ENCODE measurements at regions not wholly inside any gene's neighbourhood (a gene's known extent, or its start where the extent isn't known, plus 50 kb on each side); places are given as distances from the start of the nearest gene placed in this dataset.

- Histone ChIP-seq H3K4me3 (ENCODE audit: low read length) (no peak overlapping the region), H3K4me1 (ENCODE audit: insufficient read depth, low read length) (no peaks in the 10 kb centered on the region), H3K27ac (ENCODE audit: low read length) (no peak overlapping the region), H3K36me3 (ENCODE audit: insufficient read depth, low read depth, low read length) (no peaks in the 10 kb centered on the region), H3K9me3 (ENCODE audit: insufficient read depth, low read depth, low read length) (0 out of 2 replicates have a peak, but pooled peaks cover 3% of the 10 kb centered on the region), H3K27me3 (ENCODE audit: insufficient read depth, low read length) (no peaks in the 10 kb centered on the region), H3K9ac (ENCODE audit: low read depth, low read length) (no peak overlapping the region)
Observed at GRCh38 chr13:86108334-86108733, 309.1 kb upstream of the SLITRK6 start.

GRCh38 chr13:86098511-86098910 lies 299.3 kb upstream of the SLITRK6 start:
- H3K4me1 ChIP-seq (ENCODE audit: insufficient read depth, low read length): no peaks in the 10 kb centered on the region
- no peaks in the 10 kb centered on the region for H3K27me3 ChIP-seq (ENCODE audit: insufficient read depth, low read length)
- no peak overlapping the region for H3K27ac ChIP-seq (ENCODE audit: low read length)
- H3K9me3 ChIP-seq (ENCODE audit: insufficient read depth, low read depth, low read length): no peaks in the 10 kb centered on the region
- H3K4me3 ChIP-seq (ENCODE audit: low read length): no peak overlapping the region
- no peak overlapping the region for H3K9ac ChIP-seq (ENCODE audit: low read depth, low read length)
- no peaks in the 10 kb centered on the region for H3K36me3 ChIP-seq (ENCODE audit: insufficient read depth, low read depth, low read length)

DNA sequence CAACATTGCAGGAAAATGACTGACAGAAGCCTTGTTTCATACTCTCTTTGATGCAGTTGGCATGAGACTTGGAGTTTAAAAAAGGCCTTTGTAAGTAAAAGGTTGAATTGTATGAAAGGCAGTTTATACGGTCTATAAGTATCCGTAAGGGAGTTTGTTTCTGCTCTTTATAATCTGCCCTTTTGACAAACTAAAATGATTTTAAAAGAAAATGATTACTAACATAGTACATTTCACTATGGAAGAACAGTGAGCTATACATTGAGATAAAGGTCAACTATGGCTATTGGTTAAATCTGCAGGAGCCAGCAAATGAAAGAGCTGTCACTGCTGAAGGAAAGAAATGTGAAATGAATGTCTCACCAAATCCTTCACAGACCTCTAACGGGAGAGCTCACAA lies 296.1 kb upstream of the SLITRK6 start:
- H3K9me3 ChIP-seq (ENCODE audit: insufficient read depth, low read depth, low read length): no peaks in the 10 kb centered on the region
- no peak overlapping the region for H3K4me3 ChIP-seq (ENCODE audit: low read length)
- no peaks in the 10 kb centered on the region for H3K36me3 ChIP-seq (ENCODE audit: insufficient read depth, low read depth, low read length)
- no peak overlapping the region for H3K27ac ChIP-seq (ENCODE audit: low read length)
- no peaks in the 10 kb centered on the region for H3K4me1 ChIP-seq (ENCODE audit: insufficient read depth, low read length)
- no peak overlapping the region for H3K9ac ChIP-seq (ENCODE audit: low read depth, low read length)
- H3K27me3 ChIP-seq (ENCODE audit: insufficient read depth, low read length): no peaks in the 10 kb centered on the region

GRCh38 chr13:86090181-86090580 lies 291.0 kb upstream of the SLITRK6 start:
- H3K36me3 ChIP-seq (ENCODE audit: insufficient read depth, low read depth, low read length): no peaks in the 10 kb centered on the region
- no peak overlapping the region for H3K9ac ChIP-seq (ENCODE audit: low read depth, low read length)
- H3K4me1 ChIP-seq (ENCODE audit: insufficient read depth, low read length): no peaks in the 10 kb centered on the region
- no peak overlapping the region for H3K27ac ChIP-seq (ENCODE audit: low read length)
- H3K9me3 ChIP-seq (ENCODE audit: insufficient read depth, low read depth, low read length): no peaks in the 10 kb centered on the region
- no peaks in the 10 kb centered on the region for H3K27me3 ChIP-seq (ENCODE audit: insufficient read depth, low read length)
- H3K4me3 ChIP-seq (ENCODE audit: low read length): no peak overlapping the region

- Histone ChIP-seq H3K4me3 (ENCODE audit: low read length) (no peak overlapping the region), H3K27ac (ENCODE audit: low read length) (no peak overlapping the region), H3K9ac (ENCODE audit: low read depth, low read length) (no peak overlapping the region), H3K36me3 (ENCODE audit: insufficient read depth, low read depth, low read length) (no peaks in the 10 kb centered on the region), H3K27me3 (ENCODE audit: insufficient read depth, low read length) (no peaks in the 10 kb centered on the region), H3K4me1 (ENCODE audit: insufficient read depth, low read length) (no peaks in the 10 kb centered on the region), H3K9me3 (ENCODE audit: insufficient read depth, low read depth, low read length) (no peaks in the 10 kb centered on the region)
Observed at GRCh38 chr13:86087244-86087643, 288.0 kb upstream of the SLITRK6 start.

DNA sequence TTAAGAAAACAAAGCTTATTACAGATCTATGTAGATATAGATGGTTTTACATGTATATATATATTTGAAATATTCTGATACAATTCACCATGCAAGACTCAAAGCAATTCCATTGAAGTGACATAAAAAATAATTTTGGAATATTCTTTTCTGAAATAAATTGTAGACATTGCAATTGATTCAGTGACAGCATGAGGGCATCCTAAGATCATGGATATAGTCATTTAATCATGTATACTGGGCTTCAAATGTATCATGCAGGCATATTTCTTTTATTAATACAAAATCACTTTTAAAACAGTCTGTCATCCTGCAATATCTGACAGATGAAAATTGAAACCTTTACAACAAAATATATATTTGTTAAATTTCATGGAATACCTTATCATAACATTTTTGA lies 286.7 kb upstream of the SLITRK6 start:
- Histone ChIP-seq H3K27ac (ENCODE audit: low read length) (no peak overlapping the region), H3K9me3 (ENCODE audit: insufficient read depth, low read depth, low read length) (no peaks in the 10 kb centered on the region), H3K4me3 (ENCODE audit: low read length) (no peak overlapping the region), H3K36me3 (ENCODE audit: insufficient read depth, low read depth, low read length) (no peaks in the 10 kb centered on the region), H3K9ac (ENCODE audit: low read depth, low read length) (no peak overlapping the region), H3K27me3 (ENCODE audit: insufficient read depth, low read length) (no peaks in the 10 kb centered on the region), H3K4me1 (ENCODE audit: insufficient read depth, low read length) (no peaks in the 10 kb centered on the region)

DNA sequence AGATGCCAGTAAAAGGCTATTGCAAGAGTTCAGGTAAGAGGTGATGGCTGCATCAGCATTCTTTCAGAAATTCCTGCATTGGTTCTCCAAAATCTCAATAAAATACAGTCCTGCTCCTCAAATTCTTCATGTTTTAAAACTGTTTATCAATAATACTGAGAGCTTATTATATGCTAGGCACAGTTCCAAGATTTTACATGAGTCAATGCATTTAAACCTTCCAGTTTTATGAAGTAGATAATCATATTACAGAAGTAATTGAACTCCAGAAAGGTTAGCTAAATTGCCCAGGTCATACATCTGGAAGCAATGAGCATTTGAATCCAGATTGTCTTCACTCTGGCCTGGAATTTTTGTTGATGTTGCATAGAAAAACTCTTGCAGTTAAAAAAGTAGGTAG lies 282.9 kb upstream of the SLITRK6 start:
- Histone ChIP-seq H3K9me3 (ENCODE audit: insufficient read depth, low read depth, low read length) (no peaks in the 10 kb centered on the region), H3K4me1 (ENCODE audit: insufficient read depth, low read length) (no peaks in the 10 kb centered on the region), H3K27me3 (ENCODE audit: insufficient read depth, low read length) (no peaks in the 10 kb centered on the region), H3K9ac (ENCODE audit: low read depth, low read length) (no peak overlapping the region), H3K27ac (ENCODE audit: low read length) (no peak overlapping the region), H3K4me3 (ENCODE audit: low read length) (no peak overlapping the region), H3K36me3 (ENCODE audit: insufficient read depth, low read depth, low read length) (no peaks in the 10 kb centered on the region)

- H3K36me3 ChIP-seq (ENCODE audit: insufficient read depth, low read depth, low read length): no peaks in the 10 kb centered on the region
- no peak overlapping the region for H3K27ac ChIP-seq (ENCODE audit: low read length)
- H3K9me3 ChIP-seq (ENCODE audit: insufficient read depth, low read depth, low read length): no peaks in the 10 kb centered on the region
- no peak overlapping the region for H3K4me3 ChIP-seq (ENCODE audit: low read length)
- H3K9ac ChIP-seq (ENCODE audit: low read depth, low read length): no peak overlapping the region
- no peaks in the 10 kb centered on the region for H3K4me1 ChIP-seq (ENCODE audit: insufficient read depth, low read length)
- no peaks in the 10 kb centered on the region for H3K27me3 ChIP-seq (ENCODE audit: insufficient read depth, low read length)
Observed at GRCh38 chr13:86080340-86080995, 281.2 kb upstream of the SLITRK6 start.

DNA sequence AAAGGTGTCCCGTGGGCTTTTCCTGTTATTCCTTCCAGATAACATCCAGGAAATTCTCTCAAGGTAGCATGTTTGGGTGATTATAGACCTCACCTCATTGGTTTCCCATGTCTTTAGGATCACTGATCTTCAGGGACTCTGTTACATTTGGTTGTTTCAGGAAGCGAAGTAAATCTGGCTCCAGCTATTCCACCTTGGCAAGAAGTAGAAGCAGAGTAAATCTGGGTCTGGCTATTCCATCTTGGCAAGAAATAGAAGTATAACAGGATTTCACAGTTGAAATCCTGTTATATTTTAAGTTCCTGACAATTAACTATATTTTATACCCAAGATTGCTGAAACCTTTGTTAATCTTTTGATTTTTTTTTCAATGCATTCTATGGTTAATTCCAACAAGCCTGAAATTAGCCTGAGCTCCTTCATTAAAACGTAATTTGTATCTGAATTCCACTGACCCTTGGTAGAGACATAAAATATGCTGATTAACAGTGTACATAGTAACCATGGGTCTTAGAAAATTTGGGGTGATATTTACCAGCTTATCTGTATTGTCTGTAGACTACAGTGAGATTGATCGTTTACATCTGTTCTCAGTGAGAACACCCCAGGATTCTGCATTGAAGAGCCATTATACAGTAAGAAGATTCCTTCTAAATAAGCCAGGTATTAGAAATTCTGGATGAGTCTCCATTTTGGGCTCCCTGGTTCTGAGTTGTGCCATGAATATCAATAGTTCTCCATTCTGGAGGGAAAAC lies 267.6 kb upstream of the SLITRK6 start:
- Histone ChIP-seq H3K9me3 (ENCODE audit: insufficient read depth, low read depth, low read length) (no peaks in the 10 kb centered on the region), H3K36me3 (ENCODE audit: insufficient read depth, low read depth, low read length) (no peaks in the 10 kb centered on the region), H3K27me3 (ENCODE audit: insufficient read depth, low read length) (no peaks in the 10 kb centered on the region), H3K9ac (ENCODE audit: low read depth, low read length) (no peak overlapping the region), H3K27ac (ENCODE audit: low read length) (no peak overlapping the region), H3K4me3 (ENCODE audit: low read length) (no peak overlapping the region), H3K4me1 (ENCODE audit: insufficient read depth, low read length) (no peaks in the 10 kb centered on the region)

- H3K9ac ChIP-seq (ENCODE audit: low read depth, low read length): no peak overlapping the region
- H3K4me3 ChIP-seq (ENCODE audit: low read length): no peak overlapping the region
- no peaks in the 10 kb centered on the region for H3K27me3 ChIP-seq (ENCODE audit: insufficient read depth, low read length)
- no peaks in the 10 kb centered on the region for H3K4me1 ChIP-seq (ENCODE audit: insufficient read depth, low read length)
- no peaks in the 10 kb centered on the region for H3K9me3 ChIP-seq (ENCODE audit: insufficient read depth, low read depth, low read length)
- no peak overlapping the region for H3K27ac ChIP-seq (ENCODE audit: low read length)
- H3K36me3 ChIP-seq (ENCODE audit: insufficient read depth, low read depth, low read length): no peaks in the 10 kb centered on the region
Observed at GRCh38 chr13:86052141-86052540, 252.9 kb upstream of the SLITRK6 start.

DNA sequence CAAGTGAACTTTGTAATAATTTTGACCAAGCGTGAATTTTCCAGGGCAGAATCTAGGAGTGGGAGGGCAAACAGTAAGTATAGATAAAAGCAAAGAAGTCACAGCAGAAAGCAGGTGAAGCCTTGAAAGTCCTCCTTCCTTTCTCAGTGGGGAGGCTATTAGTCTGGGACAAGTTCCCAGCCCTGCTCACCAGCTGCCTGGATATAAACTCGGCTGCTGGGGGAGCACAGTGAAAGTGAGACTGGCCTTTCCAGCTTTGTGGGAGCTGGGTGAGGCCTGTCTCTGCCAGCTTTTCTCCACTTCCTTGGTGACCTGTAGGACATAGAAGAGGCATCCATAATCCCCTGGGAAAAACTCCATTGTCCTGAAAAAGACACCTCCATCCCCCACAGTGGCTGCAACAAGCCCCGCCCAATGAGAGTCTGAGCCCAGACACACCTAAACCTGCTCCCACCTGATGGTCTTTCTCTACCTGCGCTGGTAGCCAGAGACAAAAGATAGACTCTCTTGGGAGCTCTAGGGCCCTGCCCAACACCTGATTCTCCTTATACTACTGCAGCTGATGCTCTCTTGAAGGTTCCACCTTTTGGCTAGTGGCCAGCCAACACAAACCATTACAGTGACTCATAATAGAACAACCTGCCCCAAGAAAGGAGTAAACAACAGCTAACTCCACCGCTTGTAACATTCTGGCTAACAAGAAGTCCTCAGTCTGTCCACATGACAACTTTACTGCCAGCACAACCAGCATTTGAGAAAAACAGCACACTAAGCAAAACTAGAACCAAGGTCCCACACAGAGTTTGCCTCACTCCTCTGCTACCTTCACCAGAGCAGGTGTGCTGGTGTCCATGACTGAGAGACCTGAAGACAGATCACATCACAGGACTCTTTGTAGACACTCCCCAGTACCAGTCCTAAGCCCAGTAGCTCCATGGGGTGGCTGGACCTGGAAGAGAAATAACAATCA lies 252.2 kb upstream of the SLITRK6 start:
- H3K36me3 ChIP-seq (ENCODE audit: insufficient read depth, low read depth, low read length): no peaks in the 10 kb centered on the region
- no peaks in the 10 kb centered on the region for H3K27me3 ChIP-seq (ENCODE audit: insufficient read depth, low read length)
- H3K9me3 ChIP-seq (ENCODE audit: insufficient read depth, low read depth, low read length): no peaks in the 10 kb centered on the region
- no peaks in the 10 kb centered on the region for H3K4me1 ChIP-seq (ENCODE audit: insufficient read depth, low read length)
- H3K9ac ChIP-seq (ENCODE audit: low read depth, low read length): no peak overlapping the region
- H3K4me3 ChIP-seq (ENCODE audit: low read length): no peak overlapping the region
- no peak overlapping the region for H3K27ac ChIP-seq (ENCODE audit: low read length)
